HG03280 (cell line): ENCODE measurements at regions not wholly inside any gene's neighbourhood (a gene's known extent, or its start where the extent isn't known, plus 50 kb on each side); places are given as distances from the start of the nearest gene placed in this dataset.

Source experiments
- ATAC-seq: cut with Tn5 transposase; IDR thresholded peaks from one replicate; pipeline ENCODE4 v1.9.1; 2021; ENCODE audit warnings: mild to moderate bottlenecking, moderate library complexity; ENCODE audit not compliant: unreplicated experiment

DNA sequence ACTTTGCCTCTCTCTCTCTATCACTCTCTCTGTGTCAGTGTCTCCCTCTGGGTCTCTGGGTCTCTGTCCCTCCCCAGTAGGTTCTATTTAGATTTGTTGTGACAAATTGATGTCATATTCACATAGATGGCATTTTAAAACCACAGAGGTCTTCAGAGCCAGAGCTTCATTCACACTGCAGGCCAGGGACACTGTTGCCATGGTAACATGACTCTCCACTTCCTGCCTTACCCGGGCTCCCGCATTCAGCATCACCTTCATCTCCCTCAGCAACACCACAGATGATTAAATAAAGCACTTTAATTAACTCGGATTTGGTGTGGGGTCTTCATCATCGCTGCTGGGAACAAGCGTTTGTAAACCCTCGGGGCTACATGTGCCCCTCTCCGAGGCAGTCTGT is 132.6 kb downstream of the ETS2 start:
- ATAC-seq: no peak

DNA sequence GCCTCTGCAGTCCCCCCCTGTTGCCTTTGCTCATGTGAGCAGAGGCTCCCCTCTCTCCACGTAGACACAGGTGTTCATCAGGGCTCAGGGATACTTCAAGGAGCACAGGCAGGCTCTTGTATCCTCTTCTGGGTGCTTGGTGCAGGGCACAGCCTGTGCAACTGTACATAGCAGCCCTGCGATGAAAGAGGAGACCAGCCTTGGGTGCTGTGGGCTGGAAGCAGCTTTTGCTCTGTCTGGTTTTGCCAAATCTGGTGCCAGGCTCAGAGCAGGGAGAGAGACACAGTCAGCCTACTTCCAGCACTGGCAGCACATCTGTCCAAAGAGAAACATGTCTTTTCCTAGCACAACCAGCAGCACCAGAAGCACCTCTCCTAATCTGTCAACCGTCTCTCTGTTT is 132.1 kb downstream of the ETS2 start:
- ATAC-seq: no peak

DNA sequence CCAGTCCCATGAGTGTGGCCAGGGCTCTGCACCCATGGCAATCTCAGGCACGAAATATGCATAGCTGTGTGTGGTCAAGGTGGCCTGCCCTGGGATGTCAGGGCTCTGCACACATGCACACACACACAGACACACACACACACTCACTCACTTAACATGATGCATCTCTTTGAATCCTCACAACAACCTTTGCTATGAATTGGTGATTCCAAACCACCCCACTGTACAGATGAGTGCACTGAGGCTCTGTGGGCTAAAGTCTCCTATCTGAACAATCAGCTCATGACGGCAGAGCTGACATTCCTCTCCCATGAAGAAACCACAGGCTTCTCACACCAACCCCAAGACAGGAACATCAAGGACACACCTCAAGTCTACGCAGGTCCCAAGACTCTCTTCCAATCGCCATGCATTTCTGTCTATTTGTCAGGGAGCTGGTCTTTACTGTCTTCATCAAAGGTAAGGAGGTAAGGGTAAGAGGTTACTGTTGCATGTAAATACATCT is 131.6 kb downstream of the ETS2 start:
- no peak for ATAC-seq

DNA sequence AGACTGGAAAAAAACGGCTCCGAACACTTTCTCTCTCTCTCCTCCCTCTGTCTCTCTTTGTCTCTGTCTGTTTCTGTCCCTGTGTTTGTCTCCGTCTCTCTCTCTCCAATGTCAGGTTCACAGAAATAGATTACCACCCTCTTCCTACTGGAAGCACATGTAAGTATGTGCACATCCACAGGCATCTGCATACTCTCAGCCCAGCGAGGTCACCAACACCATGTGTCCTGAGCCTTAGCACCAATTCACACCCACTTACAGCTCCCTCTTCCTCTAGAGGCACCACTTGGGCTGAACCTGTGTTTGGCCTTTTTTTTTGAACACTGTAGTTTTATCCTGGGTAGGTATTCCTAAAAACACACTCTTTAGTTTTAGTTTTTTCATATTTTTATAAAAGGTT is 130.5 kb downstream of the ETS2 start:
- no peak for ATAC-seq

DNA sequence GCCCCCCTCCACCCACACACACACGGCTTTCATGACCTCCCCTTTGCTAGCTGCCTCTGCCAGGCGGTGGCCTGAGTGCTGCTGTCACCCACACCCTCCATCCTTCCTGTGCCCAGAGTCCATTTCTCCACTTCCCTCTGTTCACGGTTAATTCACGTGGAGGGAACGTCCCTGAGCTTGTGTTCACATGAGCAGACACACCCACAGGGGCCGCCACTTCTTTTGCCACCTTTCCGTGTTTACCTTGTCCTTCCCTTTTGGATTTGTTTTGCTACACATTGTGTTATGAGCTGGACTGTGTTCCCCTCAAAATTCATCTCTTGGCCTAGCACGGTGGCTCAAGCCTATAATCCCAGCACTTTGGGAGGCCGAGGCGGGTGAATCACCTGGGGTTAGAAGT is 128.0 kb downstream of the ETS2 start:
- no peak for ATAC-seq

DNA sequence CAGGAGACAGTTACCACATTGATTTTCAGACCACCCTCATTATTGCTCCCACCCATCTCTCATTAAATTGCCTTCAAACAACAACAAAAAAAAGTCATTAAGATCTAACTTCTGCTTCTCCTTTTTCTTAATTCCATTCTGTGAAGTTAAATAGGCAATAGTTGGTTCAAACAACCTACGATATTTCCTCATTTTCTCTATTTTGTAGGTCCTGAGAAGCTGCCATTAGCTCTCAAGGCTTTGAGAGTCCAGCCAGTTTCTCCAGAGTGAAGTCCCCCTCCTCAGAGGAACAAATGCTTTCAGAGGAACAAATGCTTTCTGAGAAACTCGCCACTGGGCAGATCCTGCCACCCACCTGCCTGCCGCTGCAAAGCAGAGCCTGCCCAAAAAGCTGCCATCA is 125.6 kb downstream of the ETS2 start:
- ATAC-seq: no peak

DNA sequence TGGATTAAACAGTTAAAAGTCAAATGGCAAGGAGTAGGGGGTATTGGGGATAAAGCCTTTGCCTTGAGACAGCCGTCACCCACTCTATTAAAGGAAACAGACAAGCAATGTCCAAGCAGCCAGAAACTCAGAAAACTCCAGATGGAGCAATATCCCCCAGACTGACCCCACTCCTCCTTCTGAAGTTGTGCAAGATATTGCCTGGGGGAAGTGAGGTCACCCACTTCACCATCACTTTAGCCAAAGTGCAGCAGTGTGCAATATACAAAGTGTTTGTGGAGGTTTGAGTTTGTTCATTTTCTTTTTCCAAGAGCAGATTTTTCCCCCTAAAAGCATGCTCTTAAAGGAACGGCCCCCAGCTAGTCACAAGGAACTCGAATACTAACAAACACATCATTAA is 125.1 kb downstream of the ETS2 start:
- no peak for ATAC-seq

DNA sequence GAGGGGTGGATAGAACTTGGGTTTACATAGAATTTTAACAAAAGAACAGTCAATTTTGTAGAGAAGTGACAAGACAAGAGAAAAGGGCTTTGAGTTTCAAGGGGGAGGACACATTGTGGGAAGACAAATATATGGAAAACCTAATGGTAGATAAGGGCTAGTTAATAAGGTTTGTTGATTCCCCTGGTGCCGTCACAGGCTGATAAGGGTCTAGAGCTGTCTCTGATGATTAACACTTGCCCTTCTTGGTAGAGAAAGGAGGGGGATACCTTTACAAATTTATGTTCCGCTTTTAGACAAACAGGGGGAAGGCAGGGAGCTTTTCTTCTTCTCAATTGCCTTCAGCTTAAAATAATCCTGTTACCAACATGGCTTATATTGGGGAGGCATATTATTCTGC is 124.3 kb downstream of the ETS2 start:
- no peak for ATAC-seq

DNA sequence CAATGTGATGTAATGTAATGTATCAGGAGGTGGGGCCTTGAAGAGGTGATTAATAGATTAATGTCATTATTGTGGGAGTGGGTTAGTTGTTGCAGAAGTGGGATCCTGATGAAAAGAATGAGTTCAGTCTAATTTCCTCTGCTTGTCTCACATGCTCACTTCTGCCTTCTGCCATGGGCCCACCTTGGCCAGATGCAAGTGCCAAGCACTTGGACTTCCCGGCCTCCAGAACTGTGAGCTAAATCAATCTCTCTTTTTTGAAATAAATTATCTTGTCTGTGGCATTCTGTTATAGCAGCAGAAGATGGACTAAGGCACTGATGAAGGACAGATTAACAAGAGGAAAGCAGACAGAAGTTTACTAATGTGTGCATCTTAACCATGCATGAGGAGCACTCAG is 123.9 kb downstream of the ETS2 start:
- no peak for ATAC-seq

DNA sequence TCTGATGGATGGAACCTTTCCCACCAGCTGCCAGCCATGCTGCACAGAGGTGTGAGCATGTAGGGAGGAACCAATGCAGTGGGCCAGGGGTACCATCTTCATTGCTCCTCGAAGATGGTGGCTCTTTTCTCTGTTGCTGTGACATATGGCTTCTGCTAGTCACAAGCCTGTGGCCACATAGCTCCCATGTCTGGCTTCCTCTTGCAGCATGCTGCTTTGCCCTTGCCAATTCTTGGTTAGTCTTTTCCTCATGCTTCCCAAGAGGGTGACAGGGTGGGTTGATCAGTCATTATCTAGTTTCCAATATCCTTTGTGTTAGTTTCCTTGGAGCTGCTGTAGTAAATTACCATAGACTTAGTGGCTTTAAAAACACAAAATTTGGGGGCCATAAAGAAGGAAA is 123.4 kb downstream of the ETS2 start:
- no peak for ATAC-seq

DNA sequence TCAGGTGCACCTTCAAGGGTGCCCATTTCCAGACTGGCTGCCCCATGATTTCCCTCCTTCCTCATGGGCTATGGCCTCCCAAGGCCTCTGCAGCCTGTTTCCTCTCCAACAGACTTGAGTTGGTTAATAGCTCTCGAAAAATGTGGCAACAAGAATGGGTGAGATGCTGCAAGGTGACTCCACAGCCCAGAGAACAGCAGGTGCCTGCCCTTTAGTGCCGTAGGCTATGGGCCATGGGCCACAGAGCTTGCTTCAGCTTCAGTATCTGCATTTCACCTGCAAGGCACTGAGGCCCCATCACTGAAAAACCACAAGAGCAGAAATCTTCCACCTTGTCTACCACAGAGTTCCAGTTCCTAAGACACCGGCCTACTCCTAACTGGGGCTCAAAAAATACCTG is 122.0 kb downstream of the ETS2 start:
- no peak for ATAC-seq

DNA sequence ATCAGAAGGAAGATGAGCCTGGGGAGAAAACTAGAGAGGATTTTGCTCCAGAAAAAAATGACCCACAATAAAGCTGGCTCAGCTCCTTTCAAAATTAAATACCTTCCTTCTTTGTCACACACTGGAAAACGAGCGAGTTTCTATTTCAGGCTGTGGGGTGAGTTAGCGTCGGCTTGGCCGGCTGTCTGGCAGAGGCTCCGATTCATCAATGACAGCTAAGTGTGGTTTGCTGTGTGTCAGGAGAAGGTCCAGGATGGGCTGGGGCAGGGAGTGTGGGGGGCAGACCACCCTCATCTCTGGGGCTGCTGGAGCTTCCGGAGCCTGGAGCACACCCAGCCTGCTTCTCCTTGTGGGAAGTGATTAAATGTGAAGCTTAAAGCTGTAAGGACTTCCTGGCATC is 120.2 kb downstream of the ETS2 start:
- no peak for ATAC-seq

DNA sequence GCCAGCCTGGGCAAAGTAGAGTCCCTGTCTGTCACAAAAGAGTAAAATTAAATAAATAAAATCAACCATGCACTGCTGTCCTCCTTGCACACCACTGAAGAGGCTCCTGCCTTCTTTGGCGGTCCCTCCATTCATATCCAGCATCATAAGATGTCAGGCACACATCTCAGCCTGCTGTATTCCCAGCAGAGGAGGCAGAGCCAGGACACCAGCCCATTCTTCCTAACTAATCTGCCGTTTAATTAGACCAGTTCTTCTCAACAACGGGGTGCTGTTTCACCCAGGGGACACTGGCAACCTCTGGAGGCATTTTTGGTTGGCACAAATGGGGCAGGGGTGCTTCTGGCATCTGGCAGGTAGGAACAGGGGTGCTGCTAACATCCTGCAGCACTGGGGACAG is 119.7 kb downstream of the ETS2 start:
- no peak for ATAC-seq

DNA sequence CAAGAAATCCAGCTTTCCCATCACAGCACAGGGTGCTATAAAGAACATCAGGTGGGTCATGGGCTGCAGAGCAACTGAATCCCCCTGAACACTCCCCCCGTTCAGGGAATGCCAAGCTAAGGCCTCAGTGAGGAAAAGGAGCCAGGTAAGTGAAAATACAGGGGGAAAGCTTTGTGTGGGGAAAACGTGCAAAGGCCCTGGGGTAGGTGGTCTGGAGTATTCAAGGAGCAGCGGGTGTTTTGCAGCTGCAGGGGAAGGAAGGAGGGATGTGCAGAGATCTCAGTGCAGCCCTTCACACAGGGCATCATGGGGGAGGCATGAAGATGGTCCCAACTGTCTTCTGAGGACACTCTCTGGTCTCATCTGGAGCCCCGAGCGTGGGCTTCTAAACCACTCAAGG is 119.2 kb downstream of the ETS2 start:
- ATAC-seq: no peak

DNA sequence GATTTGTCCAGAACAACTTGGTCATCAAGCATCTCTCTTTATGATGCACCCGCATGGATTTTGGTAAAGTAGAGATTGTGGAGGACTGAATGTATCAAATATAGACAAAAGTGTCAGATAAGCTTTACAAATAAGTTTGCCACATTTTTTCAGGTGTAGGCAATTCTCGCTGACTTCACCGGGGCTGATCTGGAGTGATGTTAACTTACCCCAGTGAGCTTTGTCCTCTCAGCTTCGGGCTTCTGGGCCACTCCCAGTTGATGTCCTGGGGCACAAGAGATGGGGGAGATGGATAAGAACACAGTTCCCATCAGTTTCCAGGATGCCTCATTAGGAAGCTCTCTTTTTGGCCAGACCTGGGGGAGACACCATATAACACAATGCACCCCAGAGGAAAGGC is 117.7 kb downstream of the ETS2 start:
- no peak for ATAC-seq

DNA sequence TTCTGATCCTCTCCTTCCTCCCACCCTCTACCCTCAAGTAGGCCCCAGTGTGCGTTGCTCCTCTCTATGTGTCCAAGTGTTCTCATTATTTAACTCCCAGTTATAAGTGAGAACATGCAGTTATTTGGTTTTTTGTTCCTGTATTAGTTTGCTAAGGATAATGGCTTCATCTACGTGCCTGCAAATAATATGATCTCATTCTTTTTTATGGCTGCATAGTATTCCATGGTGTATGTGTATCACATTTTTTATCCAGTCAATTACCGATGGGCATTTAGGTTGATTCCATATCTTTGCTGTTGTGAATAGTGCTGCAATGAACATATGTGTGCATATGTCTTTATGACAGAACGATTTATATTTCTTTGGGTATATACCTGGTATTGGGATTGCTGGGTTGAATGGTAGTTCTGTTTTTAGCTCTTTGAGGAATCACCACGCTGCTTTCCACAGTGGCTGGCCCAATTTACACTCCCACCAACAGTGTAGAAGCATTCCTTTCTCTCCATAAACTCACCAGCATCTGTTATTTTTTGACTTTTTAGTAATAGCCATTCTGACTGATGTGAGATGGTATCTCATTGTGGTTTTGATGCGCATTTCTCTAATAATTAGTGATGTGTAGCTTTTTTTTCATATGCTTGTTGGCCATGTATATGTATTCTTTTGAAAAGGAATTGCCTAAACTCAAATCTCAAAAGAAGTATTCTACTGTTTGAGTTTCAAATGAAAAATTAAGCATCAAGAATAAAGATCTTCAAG is 116.9 kb downstream of the ETS2 start:
- no peak for ATAC-seq

DNA sequence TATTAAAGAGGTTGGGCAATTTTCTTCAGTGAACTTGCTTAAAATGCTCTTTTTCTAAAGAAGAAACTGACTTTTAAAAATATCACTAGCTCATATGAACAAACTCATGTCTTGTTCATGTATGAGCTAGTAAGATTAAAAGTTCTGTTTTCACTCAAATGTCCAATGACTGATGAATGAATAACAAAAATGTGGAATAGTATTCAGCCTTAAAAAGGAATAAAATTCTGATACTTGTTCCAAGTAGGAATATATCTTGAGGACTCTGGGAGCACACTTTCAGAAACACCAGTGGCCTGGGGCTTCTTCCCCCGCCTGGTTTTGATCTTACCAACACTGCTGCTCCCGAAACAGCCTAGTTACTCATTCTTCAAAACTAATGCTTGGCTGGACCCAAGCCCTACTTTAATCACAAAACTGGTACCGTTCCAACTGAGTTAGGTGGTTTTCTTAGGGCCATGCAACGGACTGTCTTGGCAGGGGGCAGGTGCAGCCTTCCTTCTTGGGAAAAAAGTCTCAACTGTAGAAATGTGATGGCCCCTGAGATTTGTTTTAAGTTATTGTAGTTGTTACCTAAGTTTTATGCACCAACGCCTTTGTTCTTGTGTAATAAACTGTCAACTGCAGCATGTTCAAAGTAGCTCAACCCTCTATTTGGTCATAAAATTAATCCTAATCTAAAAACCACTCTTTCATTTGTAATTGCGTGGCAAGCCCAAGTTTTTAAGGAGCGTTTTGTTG is 116.0 kb downstream of the ETS2 start:
- ATAC-seq: no peak

DNA sequence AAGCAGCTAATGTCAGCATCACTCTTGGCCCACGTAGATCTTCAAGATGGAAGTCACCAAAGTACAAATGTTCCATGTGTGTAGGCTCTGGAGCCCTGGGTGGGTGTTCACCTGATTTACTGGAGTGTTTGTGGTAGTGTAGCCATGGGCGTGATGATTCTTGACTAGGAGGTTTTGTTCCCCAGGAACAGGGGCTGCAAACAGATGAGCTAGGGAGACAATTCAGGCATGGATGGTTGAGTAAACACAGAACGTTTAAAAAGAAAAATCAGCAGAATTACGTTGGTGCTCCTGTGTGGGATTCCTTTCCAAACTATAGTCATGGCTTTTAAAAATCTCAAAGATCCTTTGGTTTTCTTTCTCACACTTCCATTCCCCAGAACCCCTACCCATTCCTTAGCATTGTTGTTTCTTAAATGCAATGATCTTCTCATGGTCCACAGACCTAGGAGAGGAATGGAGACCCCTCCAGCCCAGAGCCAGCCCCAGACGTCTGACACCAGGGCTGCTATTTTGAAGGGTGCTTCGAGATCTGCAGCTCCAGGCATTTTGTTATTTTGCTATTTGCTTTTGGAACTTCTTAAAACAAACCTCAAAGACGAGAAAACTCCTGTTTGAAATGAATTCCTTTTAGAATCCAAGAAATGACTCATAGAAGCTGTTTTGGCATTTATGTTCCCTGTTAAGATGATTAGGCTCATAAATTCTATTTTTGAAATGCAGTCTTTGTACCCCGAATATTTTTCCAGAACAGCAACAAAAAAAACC is 115.1 kb downstream of the ETS2 start:
- no peak for ATAC-seq

DNA sequence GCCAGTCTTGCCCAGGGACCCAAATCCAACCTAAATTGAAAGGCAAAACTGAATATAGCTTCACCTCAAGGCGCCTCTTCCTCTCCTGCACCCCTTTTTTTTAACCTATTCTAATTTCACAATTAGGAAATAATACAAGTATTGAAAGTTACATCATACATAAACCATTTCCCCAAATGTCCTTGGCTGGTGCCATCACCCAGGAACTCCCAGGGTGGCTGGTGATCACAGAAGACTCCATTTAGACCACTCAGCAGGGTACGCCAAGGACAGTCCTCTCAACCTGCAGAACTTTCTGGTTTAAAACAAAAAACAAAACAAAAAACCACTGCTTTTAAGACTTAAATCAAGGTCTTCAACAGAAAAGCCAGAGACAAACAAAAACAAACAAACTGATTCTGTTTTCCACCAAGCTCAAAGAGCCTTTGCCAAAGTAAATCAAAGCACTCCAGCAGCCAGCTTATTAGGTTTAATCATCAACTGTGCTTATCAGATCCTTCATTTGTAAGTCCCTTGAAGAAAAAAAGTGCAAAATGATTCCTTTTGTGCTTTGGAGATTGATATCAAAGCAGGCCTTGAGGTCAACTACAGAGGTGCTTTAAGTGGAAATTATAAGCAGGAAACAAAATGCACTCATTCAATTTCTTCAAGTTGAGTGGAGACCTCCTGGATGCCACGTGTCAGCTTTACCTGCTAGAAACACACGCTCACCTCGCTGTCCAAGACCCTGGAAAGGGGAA is 113.0 kb downstream of the ETS2 start:
- ATAC-seq: no peak

DNA sequence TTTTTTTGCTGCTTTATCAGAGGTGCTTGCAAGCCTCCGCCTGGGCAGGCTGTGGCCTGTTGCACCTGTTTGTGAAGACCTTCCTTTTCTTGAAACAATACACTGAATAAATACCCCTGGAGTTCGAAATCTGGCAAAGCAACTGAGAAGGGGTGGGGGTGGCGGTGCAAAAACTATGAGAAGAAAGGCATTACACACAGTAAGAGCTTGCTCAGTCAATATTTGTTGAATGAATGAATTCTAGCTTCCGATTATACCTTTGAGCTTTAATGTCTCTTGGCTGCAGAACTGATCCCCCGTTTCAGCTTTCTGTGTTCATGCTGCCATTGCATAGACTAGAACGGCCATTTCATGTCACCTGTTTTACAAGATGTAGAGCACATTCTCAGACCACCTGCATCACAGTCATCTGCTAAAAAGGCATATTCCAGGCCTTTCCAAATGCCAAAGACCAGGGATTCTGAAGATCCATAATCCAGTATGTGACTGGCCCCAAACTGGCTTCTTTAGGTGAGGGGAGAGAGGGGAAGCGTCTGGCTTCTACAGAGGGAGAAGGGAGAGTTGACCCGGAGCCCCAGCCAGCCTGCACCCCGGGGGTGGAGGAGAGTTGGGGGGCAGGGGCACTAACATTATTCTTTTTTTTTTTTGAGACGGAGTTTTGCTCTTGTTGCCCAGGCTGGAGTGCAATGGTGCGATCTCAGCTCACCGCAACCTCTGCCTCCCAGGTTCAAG is 111.5 kb downstream of the ETS2 start:
- ATAC-seq: no peak
